Esophagus muscularis mucosa (tissue), 4 donors: ENCODE measurements at regions not wholly inside any gene's neighbourhood (a gene's known extent, or its start where the extent isn't known, plus 50 kb on each side); places are given as distances from the start of the nearest gene placed in this dataset.

Experiments
- DNase-seq: peaks from one replicate; pipeline ENCODE4 v3.0.0-alpha.2; 2017; ENCODE audit errors: extremely low spot score
- H3K27ac ChIP-seq, 4 donors: fragments of 200-600 bp; sonication (generic); replicated peaks in 1 of 4; 1 replicate in 3 of 4; 2 replicates in 1 of 4; pipeline ENCODE4 v1.5.1; 2016 to 2019; ENCODE audit warnings: mild to moderate bottlenecking in 1 of 4
- H3K27me3 ChIP-seq, 4 donors: fragments of 200-600 bp; sonication (generic); one replicate each; pipeline versions ENCODE4 v1.5.1 to v1.6.0; 2016 to 2019
- H3K36me3 ChIP-seq, 4 donors: fragments of 200-600 bp; sonication (generic); one replicate each; pipeline ENCODE4 v1.5.1; 2016 to 2019
- H3K4me1 ChIP-seq, 4 donors: fragments of 200-600 bp; sonication (generic); one replicate each; pipeline ENCODE4 v1.5.1; 2016 to 2019
- H3K4me3 ChIP-seq, 4 donors: fragments of 200-600 bp; sonication (generic); 1 replicate in 2 of 4; 2 replicates in 2 of 4; pipeline ENCODE4 v1.5.1; 2016 to 2019; ENCODE audit warnings: mild to moderate bottlenecking in 4 of 4, moderate library complexity in 1 of 4
- H3K9me3 ChIP-seq, 4 donors: fragments of 200-600 bp; sonication (generic); 1 replicate in 3 of 4; 2 replicates in 1 of 4; pipeline ENCODE4 v1.5.1; 2016 to 2019
- CTCF ChIP-seq, 3 experiments: fragments of 200-600 bp in 2 of 3; fragments of 450-650 bp in 1 of 3; sonication (generic) in 2 of 3; IDR thresholded peaks; one replicate each; pipeline ENCODE4 v1.5.1; 2017 to 2019; ENCODE audit warnings: antibody characterized with exemption in 3 of 3, mild to moderate bottlenecking in 2 of 3, moderate library complexity in 1 of 3
- EP300 ChIP-seq: sonication (generic); formaldehyde crosslinking; IDR thresholded peaks from one replicate; pipeline ENCODE4 v1.6.1; 2017; ENCODE audit warnings: antibody characterized with exemption
- POLR2A ChIP-seq: fragments of 450-650 bp; IDR thresholded peaks from one replicate; pipeline ENCODE4 v1.6.1; 2017; ENCODE audit warnings: antibody characterized with exemption, moderate library complexity, mild to moderate bottlenecking, low read depth
- POLR2AphosphoS5 ChIP-seq, 2 donors: sonication (generic); formaldehyde crosslinking; IDR thresholded peaks; one replicate each; pipeline ENCODE4 v1.6.1; 2017; ENCODE audit warnings: antibody characterized with exemption in 2 of 2
- WGBS: methylation state at CpG from one replicate; pipeline ENCODE4 v1.1.5; 2018; 5-methylcytosine and 5-hydroxymethylcytosine counted together
- intact Hi-C: fragments of 100-400 bp; cut with DNase I; formaldehyde crosslinking; loops from one replicate; pipeline ENCODE4 v1.15.1; 2023

- no peak for TF ChIP-seq EP300
- TF ChIP-seq POLR2A: no peak
- no peak for TF ChIP-seq CTCF (IDR thresholded peaks at IDR 0.05)
- TF ChIP-seq POLR2AphosphoS5 (IDR thresholded peaks at IDR 0.05): no peak
- 85% methylated on average over 3 of the region's 4 CpGs for WGBS
- Histone ChIP-seq H3K4me3 (no peak overlapping the region), H3K9me3 (peaks cover 0 to 11% (median 8%) of the 10 kb centered on the region in 4 donors), H3K27ac (no peak overlapping the region), H3K36me3 (no peaks in the 10 kb centered on the region), H3K4me1 (no peaks in the 10 kb centered on the region), H3K27me3 (no peaks in the 10 kb centered on the region)
- intact Hi-C loops: no loop called here
- no peak for DNase-seq
Measured at GRCh38 chr22:44372611-44373010, 59.9 kb upstream of the SHISAL1 start.

GRCh38 chr22:44371741-44372525, 59.2 kb upstream of the SHISAL1 start:
- H3K36me3 ChIP-seq: no peaks in the 10 kb centered on the region
- H3K27ac ChIP-seq: no peak overlapping the region
- H3K9me3 ChIP-seq: peaks cover 0 to 11% (median 8%) of the 10 kb centered on the region in 4 donors
- H3K4me3 ChIP-seq: no peak overlapping the region
- DNase-seq: no peak
- WGBS: 93% methylated on average over 3 of the region's 3 CpGs
- H3K4me1 ChIP-seq: peaks cover 0 to 2% (median 0%) of the 10 kb centered on the region in 4 donors
- H3K27me3 ChIP-seq: no peaks in the 10 kb centered on the region
- no peak for TF ChIP-seq CTCF (IDR thresholded peaks at IDR 0.05)
- TF ChIP-seq POLR2A: no peak
- no peak for TF ChIP-seq EP300
- no peak for TF ChIP-seq POLR2AphosphoS5 (IDR thresholded peaks at IDR 0.05)
- intact Hi-C loops: no loop called here

- no peak for DNase-seq
- Histone ChIP-seq H3K27me3 (no peaks in the 10 kb centered on the region), H3K9me3 (peaks cover 0 to 5% (median under 1%) of the 10 kb centered on the region in 4 donors), H3K36me3 (no peaks in the 10 kb centered on the region), H3K27ac (no peak overlapping the region), H3K4me3 (no peak overlapping the region), H3K4me1 (peaks cover 0 to 8% (median 0%) of the 10 kb centered on the region in 4 donors)
- TF ChIP-seq POLR2A (no peak), POLR2AphosphoS5 (IDR thresholded peaks at IDR 0.05) (no peak), CTCF (IDR thresholded peaks at IDR 0.05) (no peak)
- WGBS: 94% methylated on average over 11 of the region's 18 CpGs
- intact Hi-C loops: no loop called here
Measured at GRCh38 chr22:44369916-44370801, 57.4 kb upstream of the SHISAL1 start.

GRCh38 chr22:44369293-44369661, 56.5 kb upstream of the SHISAL1 start:
- intact Hi-C loops: no loop called here
- Histone ChIP-seq H3K27me3 (no peaks in the 10 kb centered on the region), H3K4me3 (no peak overlapping the region), H3K36me3 (no peaks in the 10 kb centered on the region), H3K4me1 (peaks cover 4 to 15% (median 5%) of the 10 kb centered on the region in 4 donors), H3K9me3 (no peaks in the 10 kb centered on the region), H3K27ac (no peak overlapping the region)
- no peak for DNase-seq
- WGBS: 84% methylated on average over 11 of the region's 15 CpGs
- no peak for TF ChIP-seq POLR2A
- no peak for TF ChIP-seq EP300
- no peak for TF ChIP-seq POLR2AphosphoS5 (IDR thresholded peaks at IDR 0.05)
- TF ChIP-seq CTCF (IDR thresholded peaks at IDR 0.05): no peak
